ENCODE measurements at regions not wholly inside any gene's neighbourhood (a gene's known extent, or its start where the extent isn't known, plus 50 kb on each side); places are given as distances from the start of the nearest gene placed in this dataset.

DNA sequence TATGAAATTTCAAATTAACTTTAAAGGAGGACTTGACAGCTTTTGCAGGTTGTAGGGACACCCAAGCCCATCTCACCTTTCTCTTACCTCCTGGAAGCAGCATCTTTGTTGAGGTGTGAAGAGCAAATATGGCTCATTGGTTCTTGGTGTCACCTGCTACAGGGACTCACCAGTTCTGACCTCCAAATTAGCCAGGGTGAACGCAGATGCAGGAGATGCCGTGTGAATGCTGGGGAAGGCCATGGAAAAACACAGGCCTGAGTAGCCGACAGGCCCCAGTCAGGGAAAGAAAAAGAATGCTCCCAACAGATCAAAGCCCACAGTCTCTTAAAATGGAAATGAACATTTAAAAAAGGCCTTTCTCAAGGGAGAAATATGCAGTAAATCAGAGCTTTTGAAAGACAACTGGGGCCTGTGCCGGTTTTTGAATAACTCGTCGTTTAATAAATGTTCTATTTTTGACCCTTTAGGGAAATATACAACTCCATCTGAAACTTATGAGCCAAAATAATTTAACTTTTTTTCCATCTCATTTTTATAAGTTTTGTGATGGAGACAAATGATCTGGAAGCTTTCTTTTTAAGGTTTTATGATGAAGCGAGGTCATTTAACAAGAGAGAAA, 167.5 kb downstream of the CD83 start:
- H4K8ac ChIP-seq (ENCODE audit: low read depth, low read length): no peak overlapping the region
- H3K23ac ChIP-seq (ENCODE audit: low read depth, low read length, poor library complexity): no peak overlapping the region
- H3K36me3 ChIP-seq (replicated peaks in 1 of 2; ENCODE audit: control insufficient read depth in 2 of 2, insufficient read depth in 2 of 2, low read length in 2 of 2): no peaks in the 10 kb centered on the region
- H2BK120ac ChIP-seq (ENCODE audit: low read depth, low read length): no peak overlapping the region
- H3K9me3 ChIP-seq (replicated peaks in 1 of 2; ENCODE audit: control insufficient read depth in 2 of 2, insufficient read depth in 1 of 2, low read depth in 1 of 2, low read length in 2 of 2): peaks cover under 1 to 2% of the 10 kb centered on the region in 2 donors
- WGBS, 2 donors (ENCODE audit: extremely low coverage in 2 of 2, insufficient read length in 2 of 2, insufficient replicate concordance in 1 of 2): no CpG with 5 or more reads among the region's 7 CpGs
- H3K14ac ChIP-seq (ENCODE audit: low read length): no peak overlapping the region
- H4K91ac ChIP-seq (ENCODE audit: low read depth, low read length, poor library complexity): no peak overlapping the region
- no peaks in the 10 kb centered on the region for H3K79me1 ChIP-seq (ENCODE audit: low read depth, low read length)
- peak overlapping the region; percentile 53 for H2AFZ ChIP-seq (ENCODE audit: low read length)
- no peak overlapping the region for H2BK5ac ChIP-seq (ENCODE audit: low read length)
- no peak overlapping the region for H2BK15ac ChIP-seq (ENCODE audit: low read length)
- H3K4me2 ChIP-seq (ENCODE audit: insufficient read depth, low read length, poor library complexity, severe bottlenecking): no peak overlapping the region
- DNase-seq (ENCODE audit: low spot score): no peak
- no peak overlapping the region for H3K4ac ChIP-seq (ENCODE audit: low read length)
- no peak overlapping the region for H3K4me3 ChIP-seq (ENCODE audit: low read length in 2 of 2)
- peaks cover 4 to 5% of the 10 kb centered on the region in 2 donors for H3K4me1 ChIP-seq (ENCODE audit: control insufficient read depth in 2 of 2, insufficient read depth in 1 of 2, low read depth in 1 of 2, low read length in 2 of 2)
- H2AK5ac ChIP-seq (ENCODE audit: low read depth, low read length): no peak overlapping the region
- no peak overlapping the region for H3K27ac ChIP-seq (replicated peaks; ENCODE audit: low read length)
- no peak overlapping the region for H3K18ac ChIP-seq (ENCODE audit: low read length)
- H3K9ac ChIP-seq (ENCODE audit: low read depth, low read length, poor library complexity): no peak overlapping the region
- peaks cover 0 to 3% (median 0%) of the 10 kb centered on the region in 3 experiments for H3K27me3 ChIP-seq (ENCODE audit: control insufficient read depth in 3 of 3, insufficient read depth in 3 of 3, low read depth in 1 of 3, low read length in 3 of 3)
- H2BK12ac ChIP-seq (ENCODE audit: low read length): no peak overlapping the region

DNA sequence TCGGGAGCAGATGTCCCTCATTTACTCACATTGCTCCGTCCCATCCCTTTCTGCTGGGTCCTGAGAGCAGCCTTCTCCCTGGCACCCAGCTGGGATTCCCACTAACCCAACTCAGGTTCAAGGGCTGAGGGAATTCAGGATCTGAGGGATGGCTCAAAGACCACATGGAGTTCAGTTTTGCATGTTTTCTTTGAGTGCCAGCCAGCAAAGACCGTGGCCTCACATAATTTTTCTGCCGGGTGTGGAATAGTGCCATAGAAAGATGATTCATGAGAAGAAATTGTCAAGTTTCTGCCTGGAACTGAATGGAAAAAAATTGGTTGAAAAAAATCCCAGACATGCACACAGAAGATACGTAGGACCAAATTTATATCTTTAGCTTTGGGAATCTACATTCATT, 168.6 kb downstream of the CD83 start:
- Histone ChIP-seq H2BK5ac (ENCODE audit: low read length) (no peak overlapping the region), H3K27me3 (ENCODE audit: control insufficient read depth in 3 of 3, insufficient read depth in 3 of 3, low read depth in 1 of 3, low read length in 3 of 3) (peaks cover 0 to 3% (median 0%) of the 10 kb centered on the region in 3 experiments), H3K4ac (ENCODE audit: low read length) (no peak overlapping the region), H3K14ac (ENCODE audit: low read length) (no peak overlapping the region), H3K18ac (ENCODE audit: low read length) (no peak overlapping the region), H3K9ac (ENCODE audit: low read depth, low read length, poor library complexity) (no peak overlapping the region), H3K4me1 (ENCODE audit: control insufficient read depth in 2 of 2, insufficient read depth in 1 of 2, low read depth in 1 of 2, low read length in 2 of 2) (peaks cover 4 to 5% of the 10 kb centered on the region in 2 donors), H2BK15ac (ENCODE audit: low read length) (no peak overlapping the region), H3K23ac (ENCODE audit: low read depth, low read length, poor library complexity) (no peak overlapping the region), H4K8ac (ENCODE audit: low read depth, low read length) (no peak overlapping the region), H3K4me3 (ENCODE audit: low read length in 2 of 2) (no peak overlapping the region), H3K27ac (replicated peaks; ENCODE audit: low read length) (no peak overlapping the region), H4K91ac (ENCODE audit: low read depth, low read length, poor library complexity) (no peak overlapping the region), H3K9me3 (replicated peaks in 1 of 2; ENCODE audit: control insufficient read depth in 2 of 2, insufficient read depth in 1 of 2, low read depth in 1 of 2, low read length in 2 of 2) (no peaks in the 10 kb centered on the region), H3K4me2 (ENCODE audit: insufficient read depth, low read length, poor library complexity, severe bottlenecking) (no peak overlapping the region), H2BK12ac (ENCODE audit: low read length) (no peak overlapping the region), H3K79me1 (ENCODE audit: low read depth, low read length) (no peaks in the 10 kb centered on the region), H2AK5ac (ENCODE audit: low read depth, low read length) (no peak overlapping the region), H2AFZ (ENCODE audit: low read length) (no peak overlapping the region), H3K36me3 (replicated peaks in 1 of 2; ENCODE audit: control insufficient read depth in 2 of 2, insufficient read depth in 2 of 2, low read length in 2 of 2) (no peaks in the 10 kb centered on the region), H2BK120ac (ENCODE audit: low read depth, low read length) (no peak overlapping the region)
- no peak for DNase-seq (ENCODE audit: low spot score)
- no CpG with 5 or more reads among the region's 5 CpGs for WGBS, 2 donors (ENCODE audit: extremely low coverage in 2 of 2, insufficient read length in 2 of 2, insufficient replicate concordance in 1 of 2)

DNA sequence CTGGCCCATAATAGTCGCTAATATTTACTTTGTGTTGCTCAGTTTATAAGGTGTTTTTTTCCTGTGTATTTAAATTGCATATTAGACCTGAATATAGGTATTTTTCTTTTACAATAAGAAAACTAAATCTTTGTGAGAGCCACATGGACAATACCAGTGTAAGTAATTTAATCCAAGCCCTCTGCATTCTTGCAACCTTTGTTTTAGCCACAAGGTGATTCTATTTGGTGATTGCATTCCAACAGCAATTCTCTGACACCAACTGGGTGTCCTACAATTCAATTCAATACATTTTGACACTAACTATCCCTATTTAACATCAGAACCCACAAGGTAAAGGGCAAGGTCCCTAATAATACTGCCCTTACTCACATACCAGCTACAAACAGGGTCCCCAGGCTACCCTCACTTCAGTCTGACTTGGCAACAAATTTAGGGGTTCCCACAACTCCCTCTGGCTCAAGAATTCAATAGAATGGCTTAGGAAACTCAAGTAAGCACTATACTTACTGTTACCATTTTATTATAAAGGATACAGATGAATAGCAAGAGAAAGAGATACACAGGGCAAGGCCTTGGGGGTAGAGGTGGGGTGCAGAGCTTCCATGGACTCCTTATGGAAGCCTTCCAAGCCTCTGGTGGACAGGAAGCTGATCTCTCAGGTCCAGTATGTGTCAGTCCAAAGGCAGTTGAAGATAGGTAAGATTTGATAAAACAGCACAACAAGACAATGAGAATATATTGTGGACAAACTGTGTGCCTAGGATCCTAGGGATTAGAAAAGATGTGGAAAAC, 169.3 kb downstream of the CD83 start:
- Histone ChIP-seq H3K4me1 (ENCODE audit: control insufficient read depth in 2 of 2, insufficient read depth in 1 of 2, low read depth in 1 of 2, low read length in 2 of 2) (peaks cover 4 to 5% of the 10 kb centered on the region in 2 donors), H4K8ac (ENCODE audit: low read depth, low read length) (no peak overlapping the region), H3K9ac (ENCODE audit: low read depth, low read length, poor library complexity) (no peak overlapping the region), H2BK120ac (ENCODE audit: low read depth, low read length) (no peak overlapping the region), H3K4me2 (ENCODE audit: insufficient read depth, low read length, poor library complexity, severe bottlenecking) (no peak overlapping the region), H3K4ac (ENCODE audit: low read length) (no peak overlapping the region), H3K18ac (ENCODE audit: low read length) (no peak overlapping the region), H3K79me1 (ENCODE audit: low read depth, low read length) (no peaks in the 10 kb centered on the region), H3K36me3 (replicated peaks in 1 of 2; ENCODE audit: control insufficient read depth in 2 of 2, insufficient read depth in 2 of 2, low read length in 2 of 2) (no peaks in the 10 kb centered on the region), H2BK5ac (ENCODE audit: low read length) (no peak overlapping the region), H2BK12ac (ENCODE audit: low read length) (no peak overlapping the region), H2AK5ac (ENCODE audit: low read depth, low read length) (no peak overlapping the region), H4K91ac (ENCODE audit: low read depth, low read length, poor library complexity) (no peak overlapping the region), H3K23ac (ENCODE audit: low read depth, low read length, poor library complexity) (no peak overlapping the region), H3K9me3 (replicated peaks in 1 of 2; ENCODE audit: control insufficient read depth in 2 of 2, insufficient read depth in 1 of 2, low read depth in 1 of 2, low read length in 2 of 2) (no peaks in the 10 kb centered on the region), H2AFZ (ENCODE audit: low read length) (no peak overlapping the region), H3K4me3 (ENCODE audit: low read length in 2 of 2) (no peak overlapping the region), H3K14ac (ENCODE audit: low read length) (no peak overlapping the region), H3K27ac (replicated peaks; ENCODE audit: low read length) (no peak overlapping the region), H3K27me3 (ENCODE audit: control insufficient read depth in 3 of 3, insufficient read depth in 3 of 3, low read depth in 1 of 3, low read length in 3 of 3) (peaks cover 0 to 3% (median 0%) of the 10 kb centered on the region in 3 experiments), H2BK15ac (ENCODE audit: low read length) (no peak overlapping the region)
- DNase-seq (ENCODE audit: low spot score): no peak
- no CpG with 5 or more reads among the region's 1 CpG for WGBS, 2 donors (ENCODE audit: extremely low coverage in 2 of 2, insufficient read length in 2 of 2, insufficient replicate concordance in 1 of 2)

DNA sequence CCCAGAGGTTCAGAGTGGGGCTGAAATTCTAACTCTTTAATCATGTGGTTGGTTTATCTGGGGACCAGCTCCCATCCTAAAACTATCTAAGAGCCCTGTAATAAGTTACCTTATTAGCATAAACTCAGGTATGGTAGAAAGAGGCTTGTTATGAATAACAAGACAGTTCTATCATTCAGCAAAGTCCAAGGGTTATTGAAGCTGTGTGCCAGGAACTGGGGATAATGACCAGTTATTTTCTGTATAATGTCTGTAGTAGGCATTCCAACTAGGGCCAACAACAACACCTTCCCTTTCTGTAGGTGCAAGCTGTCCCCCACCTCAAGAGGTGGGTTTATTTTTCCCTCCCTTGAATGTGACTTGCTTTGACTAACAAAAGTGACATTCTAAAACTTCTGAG, 170.1 kb downstream of the CD83 start:
- no peak overlapping the region for H2AK5ac ChIP-seq (ENCODE audit: low read depth, low read length)
- no peaks in the 10 kb centered on the region for H3K9me3 ChIP-seq (replicated peaks in 1 of 2; ENCODE audit: control insufficient read depth in 2 of 2, insufficient read depth in 1 of 2, low read depth in 1 of 2, low read length in 2 of 2)
- H3K4ac ChIP-seq (ENCODE audit: low read length): no peak overlapping the region
- H3K4me1 ChIP-seq (ENCODE audit: control insufficient read depth in 2 of 2, insufficient read depth in 1 of 2, low read depth in 1 of 2, low read length in 2 of 2): peaks cover 2 to 5% of the 10 kb centered on the region in 2 donors
- no peak overlapping the region for H4K8ac ChIP-seq (ENCODE audit: low read depth, low read length)
- no peak overlapping the region for H3K9ac ChIP-seq (ENCODE audit: low read depth, low read length, poor library complexity)
- no peaks in the 10 kb centered on the region for H3K79me1 ChIP-seq (ENCODE audit: low read depth, low read length)
- H3K36me3 ChIP-seq (replicated peaks in 1 of 2; ENCODE audit: control insufficient read depth in 2 of 2, insufficient read depth in 2 of 2, low read length in 2 of 2): no peaks in the 10 kb centered on the region
- H2BK120ac ChIP-seq (ENCODE audit: low read depth, low read length): no peak overlapping the region
- no peak for DNase-seq (ENCODE audit: low spot score)
- no peak overlapping the region for H3K4me3 ChIP-seq (ENCODE audit: low read length in 2 of 2)
- no peak overlapping the region for H2BK5ac ChIP-seq (ENCODE audit: low read length)
- H3K18ac ChIP-seq (ENCODE audit: low read length): no peak overlapping the region
- H3K27ac ChIP-seq (replicated peaks; ENCODE audit: low read length): no peak overlapping the region
- H4K91ac ChIP-seq (ENCODE audit: low read depth, low read length, poor library complexity): no peak overlapping the region
- no peak overlapping the region for H3K23ac ChIP-seq (ENCODE audit: low read depth, low read length, poor library complexity)
- peaks cover 0 to 3% (median 0%) of the 10 kb centered on the region in 3 experiments for H3K27me3 ChIP-seq (ENCODE audit: control insufficient read depth in 3 of 3, insufficient read depth in 3 of 3, low read depth in 1 of 3, low read length in 3 of 3)
- H2BK12ac ChIP-seq (ENCODE audit: low read length): no peak overlapping the region
- no peak overlapping the region for H2AFZ ChIP-seq (ENCODE audit: low read length)
- H3K4me2 ChIP-seq (ENCODE audit: insufficient read depth, low read length, poor library complexity, severe bottlenecking): no peak overlapping the region
- no peak overlapping the region for H2BK15ac ChIP-seq (ENCODE audit: low read length)
- H3K14ac ChIP-seq (ENCODE audit: low read length): no peak overlapping the region
